Stomach (tissue), 4 donors: ENCODE measurements at regions not wholly inside any gene's neighbourhood (a gene's known extent, or its start where the extent isn't known, plus 50 kb on each side); places are given as distances from the start of the nearest gene placed in this dataset.

ENCODE experiments used
- EP300 ChIP-seq: sonication (generic); formaldehyde crosslinking; IDR thresholded peaks from one replicate; pipeline ENCODE4 v1.6.1; 2017; ENCODE audit warnings: antibody characterized with exemption
- POLR2A ChIP-seq, 4 donors: fragments of 450-650 bp; IDR thresholded peaks; one replicate each; pipeline ENCODE4 v1.6.1; 2016; ENCODE audit warnings: antibody characterized with exemption in 4 of 4, control low read depth in 2 of 4, mild to moderate bottlenecking in 1 of 4, moderate library complexity in 1 of 4
- POLR2AphosphoS5 ChIP-seq, 3 donors: sonication (generic); formaldehyde crosslinking; IDR thresholded peaks; one replicate each; pipeline ENCODE4 v1.6.1; 2016; ENCODE audit warnings: antibody characterized with exemption in 3 of 3
- TF ChIP-seq, protein P1 (sequence below), 7 experiments: fragments of 450-650 bp in 4 of 7; fragments of 200-600 bp in 3 of 7; sonication (generic) in 3 of 7; IDR thresholded peaks; one replicate each; pipeline ENCODE4 v1.5.1; 2016 to 2019; ENCODE audit warnings: antibody characterized with exemption in 7 of 7, control low read depth in 2 of 7, mild to moderate bottlenecking in 1 of 7

GRCh38 chr6:2516059-2516458 is 234.7 kb downstream of the MYLK4 start:
- no peak for TF ChIP-seq POLR2A (IDR thresholded peaks at IDR 0.05)
- TF ChIP-seq, protein P1, sequence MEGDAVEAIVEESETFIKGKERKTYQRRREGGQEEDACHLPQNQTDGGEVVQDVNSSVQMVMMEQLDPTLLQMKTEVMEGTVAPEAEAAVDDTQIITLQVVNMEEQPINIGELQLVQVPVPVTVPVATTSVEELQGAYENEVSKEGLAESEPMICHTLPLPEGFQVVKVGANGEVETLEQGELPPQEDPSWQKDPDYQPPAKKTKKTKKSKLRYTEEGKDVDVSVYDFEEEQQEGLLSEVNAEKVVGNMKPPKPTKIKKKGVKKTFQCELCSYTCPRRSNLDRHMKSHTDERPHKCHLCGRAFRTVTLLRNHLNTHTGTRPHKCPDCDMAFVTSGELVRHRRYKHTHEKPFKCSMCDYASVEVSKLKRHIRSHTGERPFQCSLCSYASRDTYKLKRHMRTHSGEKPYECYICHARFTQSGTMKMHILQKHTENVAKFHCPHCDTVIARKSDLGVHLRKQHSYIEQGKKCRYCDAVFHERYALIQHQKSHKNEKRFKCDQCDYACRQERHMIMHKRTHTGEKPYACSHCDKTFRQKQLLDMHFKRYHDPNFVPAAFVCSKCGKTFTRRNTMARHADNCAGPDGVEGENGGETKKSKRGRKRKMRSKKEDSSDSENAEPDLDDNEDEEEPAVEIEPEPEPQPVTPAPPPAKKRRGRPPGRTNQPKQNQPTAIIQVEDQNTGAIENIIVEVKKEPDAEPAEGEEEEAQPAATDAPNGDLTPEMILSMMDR (IDR thresholded peaks at IDR 0.05): no peak
- TF ChIP-seq POLR2AphosphoS5 (IDR thresholded peaks at IDR 0.05): no peak
- no peak for TF ChIP-seq EP300
